IPS-NIHi7 (cell line): ENCODE measurements at regions not wholly inside any gene's neighbourhood (a gene's known extent, or its start where the extent isn't known, plus 50 kb on each side); places are given as distances from the start of the nearest gene placed in this dataset.

Experiments
- DNase-seq: peaks from one replicate; pipeline ENCODE4 v3.0.0; 2012; ENCODE audit warnings: mixed read lengths; ENCODE audit errors: extremely low spot score

- DNase-seq, result no peak
These were observed 354.9 kb upstream of the HTR2A start for GRCh38 chr13:47251771-47252170.

- DNase-seq, result no peak
These were observed 353.3 kb upstream of the HTR2A start for GRCh38 chr13:47250146-47250545.

DNA sequence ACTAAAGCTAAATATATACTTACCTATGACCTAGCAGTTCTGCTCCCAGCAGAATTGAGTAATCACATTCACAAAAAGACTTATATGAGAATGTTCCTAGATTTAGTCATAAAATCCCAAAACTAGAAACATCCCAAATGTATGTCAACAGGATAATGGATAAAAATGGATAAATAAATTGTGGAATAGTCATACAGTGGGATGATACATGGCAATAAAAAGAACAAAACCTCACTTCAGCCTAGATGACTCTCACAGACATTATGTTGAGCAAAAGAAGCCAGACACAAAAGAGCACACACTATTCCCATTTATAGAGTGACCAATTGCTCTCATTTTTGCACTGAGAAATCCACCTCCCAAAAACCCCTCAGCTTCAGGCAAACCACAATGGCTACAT lies 352.4 kb upstream of the HTR2A start:
- DNase-seq, result no peak

DNA sequence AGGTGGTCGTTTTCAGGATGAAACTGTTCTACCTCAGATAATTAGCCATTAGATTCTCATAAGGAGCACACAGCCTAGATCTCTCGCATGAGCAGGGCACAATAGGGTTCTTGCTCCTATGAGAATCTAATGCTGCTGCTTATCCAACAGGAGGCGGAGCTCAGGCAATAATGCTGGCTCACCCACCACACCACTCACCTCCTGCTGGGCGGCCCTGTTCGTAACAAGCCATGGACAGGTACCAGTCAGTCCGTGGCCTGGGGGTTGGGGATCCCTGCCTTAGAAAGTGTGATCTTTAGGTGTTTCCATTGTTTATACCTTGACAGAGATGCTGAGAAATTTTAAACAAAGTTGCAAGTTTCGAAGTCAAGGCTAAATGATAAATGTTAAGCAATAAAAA lies 344.6 kb upstream of the HTR2A start:
- no peak for DNase-seq

DNA sequence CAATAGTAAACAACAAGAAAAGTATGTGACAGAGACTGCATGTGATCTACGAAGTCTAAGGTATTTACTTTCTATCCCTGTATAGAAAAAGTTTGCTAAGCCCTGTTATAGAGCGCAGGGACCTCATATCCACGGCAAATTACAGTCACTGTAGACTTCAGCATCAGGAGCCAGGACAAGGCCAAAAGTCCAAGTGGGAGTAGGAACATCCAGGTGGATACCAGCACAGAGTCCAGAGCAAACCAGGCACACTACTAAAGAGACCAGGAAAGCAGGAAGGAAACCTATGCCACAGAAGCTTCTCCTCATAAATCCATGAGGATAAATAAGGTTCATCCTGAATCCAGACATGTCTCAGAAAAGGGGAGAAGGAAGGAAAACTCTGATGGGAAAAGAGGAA lies 342.2 kb upstream of the HTR2A start:
- no peak for DNase-seq

- DNase-seq, result no peak
These were observed 340.7 kb upstream of the HTR2A start for GRCh38 chr13:47237571-47237970.

GRCh38 chr13:47233734-47234133 lies 336.9 kb upstream of the HTR2A start:
- no peak for DNase-seq

GRCh38 chr13:47232516-47232915 lies 335.7 kb upstream of the HTR2A start:
- DNase-seq, result no peak

- DNase-seq, result no peak
These were observed 333.3 kb upstream of the HTR2A start for GRCh38 chr13:47230155-47230554.

GRCh38 chr13:47226516-47226915 lies 329.7 kb upstream of the HTR2A start:
- DNase-seq, result no peak

- no peak for DNase-seq
These were observed 323.7 kb upstream of the HTR2A start for GRCh38 chr13:47220453-47221140.

DNA sequence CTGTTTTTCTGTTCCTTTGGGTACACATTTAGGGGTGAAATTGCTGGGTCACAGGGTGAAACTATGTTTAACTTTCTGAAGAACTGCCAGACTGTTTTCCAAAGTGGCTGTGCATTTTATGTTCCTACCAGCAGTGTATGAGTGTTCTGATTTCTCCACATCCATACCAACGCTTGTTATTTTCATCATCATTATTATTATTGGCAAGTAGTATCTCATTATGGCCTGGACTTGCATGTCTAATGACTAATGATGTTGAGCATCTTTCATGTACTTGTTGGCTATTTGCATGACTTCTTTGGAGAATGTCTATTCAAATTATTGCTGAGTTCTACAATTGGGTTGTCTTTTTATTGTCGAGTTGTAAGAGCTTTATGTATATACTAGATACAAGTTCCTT lies 321.8 kb upstream of the HTR2A start:
- DNase-seq, result no peak

- DNase-seq, result no peak
These were observed 319.4 kb upstream of the HTR2A start for GRCh38 chr13:47216176-47216822.

DNA sequence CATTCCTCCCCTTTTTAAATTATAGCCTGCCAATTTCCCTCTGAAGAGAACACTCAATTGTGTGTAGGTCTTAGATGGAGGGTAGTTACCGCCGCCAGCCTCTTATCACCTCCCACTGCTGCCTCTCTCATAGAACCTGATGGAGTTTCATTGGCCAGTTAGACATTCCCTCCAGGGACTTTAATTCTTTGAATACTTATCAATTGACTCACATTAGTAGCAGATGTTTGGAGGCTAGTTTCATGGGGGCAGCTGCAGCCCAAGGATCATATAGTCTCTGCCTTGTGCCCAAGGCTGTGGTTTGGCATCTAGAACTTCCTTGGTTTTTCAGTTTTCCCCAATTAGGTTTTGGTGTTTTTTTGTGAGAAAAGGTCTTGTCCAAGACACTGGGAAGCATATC lies 318.9 kb upstream of the HTR2A start:
- DNase-seq, result peak; percentile 32

DNA sequence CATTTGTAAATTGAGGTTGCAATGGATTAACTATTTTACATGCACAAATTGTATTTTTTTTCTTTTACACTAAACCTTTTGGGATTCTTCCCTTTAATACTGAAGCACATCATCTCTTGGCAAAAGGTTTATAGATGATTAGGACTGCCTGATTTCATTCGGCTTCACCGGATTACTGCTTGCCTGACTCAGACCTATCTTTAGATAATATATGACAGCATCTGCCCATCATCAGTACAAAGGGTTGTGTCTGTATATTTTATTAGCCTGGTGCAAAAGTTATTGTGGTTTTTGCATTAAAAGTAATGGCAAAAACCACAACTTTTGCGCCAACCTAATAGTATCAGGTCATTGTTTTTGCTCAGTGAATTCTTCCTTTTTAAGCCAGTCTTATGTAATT lies 316.2 kb upstream of the HTR2A start:
- DNase-seq, result no peak

GRCh38 chr13:47211106-47211505 lies 314.3 kb upstream of the HTR2A start:
- DNase-seq, result peak; percentile 56

- no peak for DNase-seq
These were observed 309.3 kb upstream of the HTR2A start for GRCh38 chr13:47206111-47206510.

DNA sequence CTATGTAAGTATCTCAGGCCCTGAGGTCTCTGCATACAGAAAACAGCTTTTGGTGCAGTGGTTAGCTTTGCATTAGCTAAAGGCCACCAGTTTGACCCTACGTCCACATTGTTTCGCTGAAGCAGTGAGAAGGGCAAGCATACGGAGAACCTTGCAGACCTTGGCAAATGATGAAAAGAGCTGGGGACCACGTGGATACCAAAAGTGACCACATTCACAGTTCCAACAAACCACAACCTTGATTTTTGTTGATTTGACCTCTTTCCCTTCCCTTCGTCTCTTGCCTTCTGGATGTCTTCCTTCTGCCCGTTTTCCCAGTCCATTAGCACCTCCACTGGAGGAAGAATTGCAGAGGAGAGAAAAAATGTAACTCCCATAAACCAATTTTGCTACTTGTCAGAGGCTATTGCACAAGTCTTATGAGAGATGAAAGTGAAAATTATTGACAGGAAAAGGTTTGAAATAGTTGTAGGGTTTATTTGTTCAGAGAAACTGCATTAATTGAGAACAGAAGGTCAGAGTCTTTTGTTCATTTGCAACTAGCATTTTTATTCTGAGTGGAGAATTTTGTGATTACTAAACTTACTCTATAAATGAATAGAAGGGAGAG lies 293.9 kb upstream of the HTR2A start:
- DNase-seq, result no peak

DNA sequence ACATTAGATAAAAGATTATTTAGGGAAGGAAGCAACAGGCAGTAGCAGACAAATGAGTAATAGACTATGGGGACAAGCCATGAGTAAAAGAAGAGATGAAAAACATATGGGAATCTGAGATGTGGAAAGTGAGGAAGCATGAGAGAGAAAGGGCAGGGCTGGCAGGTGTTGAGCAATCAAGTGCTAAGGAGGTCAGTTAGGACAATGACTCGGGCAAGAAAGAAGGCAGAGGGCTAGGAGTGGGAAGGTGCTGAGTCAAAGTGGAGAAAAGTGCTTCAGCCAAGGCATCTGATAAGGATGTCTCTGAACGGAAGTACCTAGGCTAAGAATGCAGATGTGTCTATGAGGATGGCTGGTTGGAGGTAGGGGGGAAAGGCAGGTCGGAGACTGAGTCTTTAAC lies 291.9 kb upstream of the HTR2A start:
- DNase-seq, result no peak

GRCh38 chr13:47186471-47186870 lies 289.6 kb upstream of the HTR2A start:
- DNase-seq, result no peak

DNA sequence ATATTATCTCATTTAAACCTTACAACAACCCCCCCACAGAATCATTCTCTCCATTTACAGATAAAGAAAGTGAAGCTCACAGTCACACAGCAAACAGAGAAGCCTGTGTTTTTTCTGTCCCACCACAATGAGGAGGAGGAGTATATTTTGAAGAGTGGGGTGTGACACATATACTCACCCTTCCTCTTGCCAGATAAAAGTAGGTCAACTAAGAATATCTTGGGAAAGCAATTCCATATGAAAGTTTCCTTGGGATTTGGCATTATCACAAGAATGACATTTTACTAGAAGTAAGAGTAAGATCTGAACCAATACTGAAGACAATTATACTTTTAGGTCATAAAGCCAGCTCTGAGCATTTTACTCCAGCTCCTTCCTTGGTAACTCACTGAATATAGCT lies 287.5 kb upstream of the HTR2A start:
- no peak for DNase-seq

- DNase-seq, result no peak
These were observed 282.5 kb upstream of the HTR2A start for GRCh38 chr13:47179321-47179720.
